GM12873 (cell line): ENCODE measurements at regions not wholly inside any gene's neighbourhood (a gene's known extent, or its start where the extent isn't known, plus 50 kb on each side); places are given as distances from the start of the nearest gene placed in this dataset.

Source experiments
- CTCF ChIP-seq: IDR thresholded peaks from 2 replicates; pipeline ENCODE4 v1.5.1; 2012; ENCODE audit warnings: low read depth, mild to moderate bottlenecking, moderate library complexity, low read length, control low read depth; ENCODE audit not compliant: insufficient read depth; ENCODE audit errors: missing control alignments

DNA sequence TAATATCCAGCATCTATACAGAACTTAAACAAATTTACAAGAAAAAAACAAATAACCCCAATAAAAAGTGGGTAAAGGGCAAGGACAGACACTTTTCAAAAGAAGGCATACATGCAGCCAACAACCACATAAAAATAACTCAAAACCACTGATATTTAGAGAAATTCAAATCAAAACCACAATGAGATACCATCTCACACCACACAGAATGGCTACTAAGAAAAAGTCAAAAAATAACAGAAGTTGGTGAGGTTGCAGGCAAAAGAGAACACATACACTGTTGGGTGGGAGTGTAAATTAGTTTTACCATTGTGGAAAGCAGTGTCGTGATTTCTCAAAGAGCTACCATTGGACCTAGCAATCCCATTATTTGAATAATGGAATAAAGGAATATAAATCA is 1973.9 kb upstream of the LRRTM1 start:
- TF ChIP-seq CTCF = no peak

DNA sequence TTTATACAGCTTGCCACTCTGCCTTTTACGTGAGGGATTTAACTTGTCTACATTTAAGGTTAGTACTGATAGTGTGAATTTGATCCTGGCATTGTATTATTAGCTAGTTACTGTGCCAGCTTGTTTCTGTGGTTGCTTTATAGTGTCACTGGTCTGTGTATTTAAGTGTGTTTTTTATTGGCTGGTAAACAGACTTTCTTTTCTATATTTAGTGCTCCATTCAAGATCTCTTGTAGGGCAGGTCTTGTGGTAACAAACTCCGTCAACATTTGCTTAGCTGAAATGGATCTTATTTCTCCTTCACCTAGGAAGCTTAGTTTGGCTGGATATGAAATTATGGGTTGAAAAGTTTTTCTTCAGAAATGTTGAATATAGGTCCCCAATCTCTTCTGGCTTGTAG is 1971.0 kb upstream of the LRRTM1 start:
- no peak for TF ChIP-seq CTCF

DNA sequence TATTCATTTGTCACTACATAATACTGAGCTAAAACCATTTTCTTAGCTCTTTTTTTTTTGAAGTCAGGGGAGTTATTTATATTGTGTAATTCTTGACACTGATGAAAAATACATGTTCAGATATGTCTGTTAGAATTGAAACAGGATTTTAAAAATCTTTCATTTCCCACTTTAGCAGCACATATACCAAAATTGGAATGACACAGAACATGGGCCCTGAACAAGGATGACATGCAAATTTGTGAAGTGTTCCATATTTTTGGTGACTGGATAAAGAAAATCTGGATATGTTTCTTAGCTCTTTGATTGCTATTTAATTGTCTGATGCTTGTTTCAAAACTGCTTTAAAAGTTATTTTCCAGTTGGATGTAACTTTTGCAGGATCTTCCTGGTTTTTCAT is 1963.9 kb upstream of the LRRTM1 start:
- TF ChIP-seq CTCF = no peak

- TF ChIP-seq CTCF = no peak
Measured at GRCh38 chr2:82260521-82260920, 1956.0 kb upstream of the LRRTM1 start.

DNA sequence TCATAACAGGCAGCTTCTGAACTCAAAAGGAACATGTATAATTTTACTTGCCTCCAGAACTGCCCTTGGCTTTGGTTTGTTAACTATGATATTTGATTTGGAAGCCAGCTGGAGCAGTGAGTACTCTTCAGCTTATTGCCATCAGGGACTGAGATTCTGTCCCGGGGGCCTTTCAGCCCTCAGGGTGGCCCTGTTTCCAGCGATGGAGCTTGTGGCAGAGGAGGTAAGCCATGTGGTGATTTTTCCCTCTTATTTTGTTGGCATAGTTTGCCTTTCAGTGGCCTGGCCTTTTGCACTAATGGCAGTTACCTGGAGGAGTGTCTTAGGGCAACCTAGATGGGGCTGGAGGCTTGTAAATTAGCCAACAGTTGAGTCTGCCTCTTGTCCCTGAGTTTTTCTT is 1955.0 kb upstream of the LRRTM1 start:
- TF ChIP-seq CTCF = no peak

- no peak for TF ChIP-seq CTCF
Measured at GRCh38 chr2:82257796-82258555, 1953.4 kb upstream of the LRRTM1 start.

GRCh38 chr2:82256983-82257632 is 1952.6 kb upstream of the LRRTM1 start:
- TF ChIP-seq CTCF = no peak
